Esophagus muscularis mucosa (tissue), 4 donors: ENCODE measurements at regions not wholly inside any gene's neighbourhood (a gene's known extent, or its start where the extent isn't known, plus 50 kb on each side); places are given as distances from the start of the nearest gene placed in this dataset.

Source experiments
- DNase-seq: peaks from one replicate; pipeline ENCODE4 v3.0.0-alpha.2; 2017; ENCODE audit errors: extremely low spot score
- H3K27ac ChIP-seq, 4 donors: fragments of 200-600 bp; sonication (generic); replicated peaks in 1 of 4; 1 replicate in 3 of 4; 2 replicates in 1 of 4; pipeline ENCODE4 v1.5.1; 2016 to 2019; ENCODE audit warnings: mild to moderate bottlenecking in 1 of 4
- H3K27me3 ChIP-seq, 4 donors: fragments of 200-600 bp; sonication (generic); one replicate each; pipeline versions ENCODE4 v1.5.1 to v1.6.0; 2016 to 2019
- H3K36me3 ChIP-seq, 4 donors: fragments of 200-600 bp; sonication (generic); one replicate each; pipeline ENCODE4 v1.5.1; 2016 to 2019
- H3K4me1 ChIP-seq, 4 donors: fragments of 200-600 bp; sonication (generic); one replicate each; pipeline ENCODE4 v1.5.1; 2016 to 2019
- H3K4me3 ChIP-seq, 4 donors: fragments of 200-600 bp; sonication (generic); 1 replicate in 2 of 4; 2 replicates in 2 of 4; pipeline ENCODE4 v1.5.1; 2016 to 2019; ENCODE audit warnings: mild to moderate bottlenecking in 4 of 4, moderate library complexity in 1 of 4
- H3K9me3 ChIP-seq, 4 donors: fragments of 200-600 bp; sonication (generic); 1 replicate in 3 of 4; 2 replicates in 1 of 4; pipeline ENCODE4 v1.5.1; 2016 to 2019
- EP300 ChIP-seq: sonication (generic); formaldehyde crosslinking; IDR thresholded peaks from one replicate; pipeline ENCODE4 v1.6.1; 2017; ENCODE audit warnings: antibody characterized with exemption
- POLR2A ChIP-seq: fragments of 450-650 bp; IDR thresholded peaks from one replicate; pipeline ENCODE4 v1.6.1; 2017; ENCODE audit warnings: antibody characterized with exemption, moderate library complexity, mild to moderate bottlenecking, low read depth
- POLR2AphosphoS5 ChIP-seq, 2 donors: sonication (generic); formaldehyde crosslinking; IDR thresholded peaks; one replicate each; pipeline ENCODE4 v1.6.1; 2017; ENCODE audit warnings: antibody characterized with exemption in 2 of 2
- WGBS: methylation state at CpG from one replicate; pipeline ENCODE4 v1.1.5; 2018; 5-methylcytosine and 5-hydroxymethylcytosine counted together
- intact Hi-C: fragments of 100-400 bp; cut with DNase I; formaldehyde crosslinking; loops from one replicate; pipeline ENCODE4 v1.15.1; 2023
- TF ChIP-seq, protein P1 (sequence below), 3 experiments: fragments of 200-600 bp in 2 of 3; fragments of 450-650 bp in 1 of 3; sonication (generic) in 2 of 3; IDR thresholded peaks; one replicate each; pipeline ENCODE4 v1.5.1; 2017 to 2019; ENCODE audit warnings: antibody characterized with exemption in 3 of 3, mild to moderate bottlenecking in 2 of 3, moderate library complexity in 1 of 3

DNA sequence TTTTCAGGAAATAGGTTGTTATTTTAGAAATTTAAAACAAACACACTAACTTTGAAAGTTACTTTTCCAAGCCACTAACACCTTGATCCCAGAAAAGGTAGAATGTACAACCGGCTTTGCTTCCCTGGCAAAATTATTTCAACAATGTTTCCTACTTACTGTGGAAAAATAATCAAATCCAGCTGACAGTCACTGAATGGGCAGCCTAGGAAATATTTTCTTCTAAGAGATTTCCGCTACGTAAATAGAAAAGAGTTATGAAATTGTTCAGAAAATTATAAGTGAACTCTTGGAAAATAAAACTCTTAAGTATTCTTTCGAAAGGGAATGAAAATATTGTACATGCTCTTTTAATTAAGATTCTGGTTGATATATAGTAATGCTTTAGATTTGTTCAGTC is 195.7 kb downstream of the GASK1B start:
- TF ChIP-seq POLR2A (no peak), EP300 (no peak), POLR2AphosphoS5 (IDR thresholded peaks at IDR 0.05) (no peak)
- TF ChIP-seq, protein P1, sequence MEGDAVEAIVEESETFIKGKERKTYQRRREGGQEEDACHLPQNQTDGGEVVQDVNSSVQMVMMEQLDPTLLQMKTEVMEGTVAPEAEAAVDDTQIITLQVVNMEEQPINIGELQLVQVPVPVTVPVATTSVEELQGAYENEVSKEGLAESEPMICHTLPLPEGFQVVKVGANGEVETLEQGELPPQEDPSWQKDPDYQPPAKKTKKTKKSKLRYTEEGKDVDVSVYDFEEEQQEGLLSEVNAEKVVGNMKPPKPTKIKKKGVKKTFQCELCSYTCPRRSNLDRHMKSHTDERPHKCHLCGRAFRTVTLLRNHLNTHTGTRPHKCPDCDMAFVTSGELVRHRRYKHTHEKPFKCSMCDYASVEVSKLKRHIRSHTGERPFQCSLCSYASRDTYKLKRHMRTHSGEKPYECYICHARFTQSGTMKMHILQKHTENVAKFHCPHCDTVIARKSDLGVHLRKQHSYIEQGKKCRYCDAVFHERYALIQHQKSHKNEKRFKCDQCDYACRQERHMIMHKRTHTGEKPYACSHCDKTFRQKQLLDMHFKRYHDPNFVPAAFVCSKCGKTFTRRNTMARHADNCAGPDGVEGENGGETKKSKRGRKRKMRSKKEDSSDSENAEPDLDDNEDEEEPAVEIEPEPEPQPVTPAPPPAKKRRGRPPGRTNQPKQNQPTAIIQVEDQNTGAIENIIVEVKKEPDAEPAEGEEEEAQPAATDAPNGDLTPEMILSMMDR (IDR thresholded peaks at IDR 0.05): no peak
- peaks cover 0 to 6% (median 6%) of the 10 kb centered on the region in 4 donors for H3K4me1 ChIP-seq
- no peaks in the 10 kb centered on the region for H3K36me3 ChIP-seq
- peaks cover 0 to under 1% (median 0%) of the 10 kb centered on the region in 4 donors for H3K9me3 ChIP-seq
- intact Hi-C loops: loop anchor here (5.0 kb wide), 1 partner anchor 760 kb away; no protein-coding TSS in a partner anchor
- WGBS: 80% methylated on average over 4 of the region's 4 CpGs
- no peak for DNase-seq
- peaks cover 0 to 3% (median 0%) of the 10 kb centered on the region in 4 donors for H3K27me3 ChIP-seq
- no peak overlapping the region for H3K27ac ChIP-seq
- no peak overlapping the region for H3K4me3 ChIP-seq

DNA sequence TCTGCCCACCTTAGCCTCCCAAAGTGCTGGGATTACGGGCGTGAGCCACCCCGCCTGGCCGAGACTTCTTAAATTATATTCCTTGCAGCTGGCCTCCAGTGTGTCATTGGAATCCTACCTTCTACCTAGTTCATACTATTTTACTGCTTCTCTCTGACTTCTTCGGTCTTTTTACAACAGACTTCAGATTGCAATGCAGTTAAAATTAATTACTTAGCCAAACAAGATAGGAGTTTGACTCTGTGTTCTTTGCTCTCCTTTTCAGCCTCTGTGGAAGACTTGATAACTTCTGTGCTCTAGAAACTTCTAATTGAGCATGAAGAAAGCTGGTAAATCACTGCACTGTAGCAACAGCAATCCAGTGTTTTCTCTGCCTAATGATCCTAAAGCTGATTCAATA is 199.5 kb downstream of the GASK1B start:
- intact Hi-C loops: loop anchor here (5.0 kb wide), 1 partner anchor 1996 kb away; no protein-coding TSS in a partner anchor
- TF ChIP-seq POLR2AphosphoS5 (IDR thresholded peaks at IDR 0.05) (no peak), POLR2A (no peak), EP300 (no peak)
- Histone ChIP-seq H3K4me1 (no peaks in the 10 kb centered on the region), H3K4me3 (no peak overlapping the region), H3K36me3 (no peaks in the 10 kb centered on the region), H3K9me3 (peaks cover 0 to 5% (median 0%) of the 10 kb centered on the region in 4 donors), H3K27ac (no peak overlapping the region), H3K27me3 (no peaks in the 10 kb centered on the region)
- DNase-seq: no peak
- 90% methylated on average over 5 of the region's 5 CpGs for WGBS

DNA sequence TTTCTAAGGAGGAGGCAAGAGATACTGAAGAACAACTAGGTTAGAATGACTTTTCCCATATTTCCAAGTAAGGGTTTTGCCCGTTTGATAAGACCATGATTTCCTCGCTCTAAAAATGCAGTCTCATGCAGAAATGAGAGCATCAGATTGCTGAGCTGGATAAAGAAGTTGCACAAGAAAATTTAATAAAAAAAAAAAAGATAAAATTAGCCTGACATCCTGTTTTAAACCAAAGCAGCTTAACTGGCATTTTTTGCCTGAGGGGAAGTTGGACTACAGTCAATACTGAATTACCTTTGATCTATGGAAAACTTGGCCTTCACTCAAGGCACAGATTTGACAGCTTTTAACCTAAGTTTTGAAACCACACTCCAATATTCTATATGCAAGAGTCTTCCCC is 208.4 kb downstream of the GASK1B start:
- TF ChIP-seq, protein P1 (IDR thresholded peaks at IDR 0.05): no peak
- no peak for TF ChIP-seq EP300
- TF ChIP-seq POLR2AphosphoS5 (IDR thresholded peaks at IDR 0.05): no peak
- TF ChIP-seq POLR2A: no peak
- no peak overlapping the region for H3K27ac ChIP-seq
- H3K4me3 ChIP-seq: no peak overlapping the region
- no peaks in the 10 kb centered on the region for H3K4me1 ChIP-seq
- no peaks in the 10 kb centered on the region for H3K9me3 ChIP-seq
- no peaks in the 10 kb centered on the region for H3K36me3 ChIP-seq
- DNase-seq: no peak
- intact Hi-C loops: no loop called here
- 74% methylated on average over 2 of the region's 2 CpGs for WGBS
- H3K27me3 ChIP-seq: no peaks in the 10 kb centered on the region

DNA sequence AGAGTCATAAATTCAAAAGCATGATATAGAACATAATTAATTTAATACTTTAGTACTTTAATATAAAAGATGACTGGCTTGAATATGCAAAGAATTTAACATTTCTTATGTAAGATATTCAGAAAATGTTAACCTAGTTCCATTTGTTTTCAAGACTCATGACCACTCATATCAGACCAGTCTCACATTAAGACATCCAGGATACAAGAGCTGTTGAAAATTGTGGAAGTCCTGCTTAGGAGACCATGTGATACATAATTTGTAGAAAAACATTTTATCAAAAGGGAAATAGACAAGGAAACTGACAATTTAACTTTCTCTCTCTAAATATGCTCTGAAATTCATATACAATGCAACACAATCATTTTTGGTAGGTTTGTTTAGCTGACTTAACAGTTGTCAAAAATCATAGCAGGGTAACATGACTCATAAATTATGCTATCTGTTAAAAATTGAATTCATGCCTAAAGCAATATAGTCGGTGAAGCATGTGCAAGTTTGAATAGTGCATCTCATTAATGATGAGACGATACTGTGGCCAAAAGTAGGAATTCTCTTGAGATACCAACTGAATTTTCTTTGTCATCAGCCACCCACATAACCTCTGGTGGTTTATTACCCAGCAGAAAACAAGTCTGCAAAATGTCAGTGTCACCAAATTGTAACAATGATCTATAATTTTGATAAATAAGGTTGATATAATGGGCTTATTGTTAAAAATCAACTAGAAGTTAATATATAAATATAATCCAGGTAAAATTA is 211.4 kb downstream of the GASK1B start:
- no peak overlapping the region for H3K4me3 ChIP-seq
- H3K27me3 ChIP-seq: no peaks in the 10 kb centered on the region
- H3K9me3 ChIP-seq: no peaks in the 10 kb centered on the region
- no peaks in the 10 kb centered on the region for H3K4me1 ChIP-seq
- 72% methylated on average over 2 of the region's 2 CpGs for WGBS
- H3K27ac ChIP-seq: no peak overlapping the region
- H3K36me3 ChIP-seq: no peaks in the 10 kb centered on the region
- intact Hi-C loops: no loop called here
- no peak for DNase-seq
- TF ChIP-seq, protein P1 (IDR thresholded peaks at IDR 0.05): no peak
- TF ChIP-seq POLR2AphosphoS5 (IDR thresholded peaks at IDR 0.05) (no peak), EP300 (no peak), POLR2A (no peak)

DNA sequence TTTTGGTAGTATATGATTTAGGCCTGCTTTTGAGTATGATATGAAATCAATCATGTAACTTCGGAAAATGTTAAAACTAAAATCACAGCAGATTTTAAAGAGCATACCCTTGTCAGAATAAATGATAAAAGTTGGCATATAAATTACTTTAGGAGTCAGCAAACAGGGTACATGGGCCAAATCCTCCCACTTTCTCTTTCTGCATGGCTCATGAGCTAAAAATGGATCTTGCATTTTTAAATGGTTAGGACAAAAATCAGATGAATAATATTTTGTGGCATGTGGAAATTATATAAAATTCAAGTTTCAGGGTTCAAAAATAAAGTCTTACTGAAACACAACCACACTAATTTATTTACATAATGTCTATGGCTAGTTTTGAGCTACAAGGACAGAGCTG is 214.9 kb downstream of the GASK1B start:
- Histone ChIP-seq H3K36me3 (no peaks in the 10 kb centered on the region), H3K4me3 (no peak overlapping the region), H3K9me3 (no peaks in the 10 kb centered on the region), H3K27ac (no peak overlapping the region), H3K4me1 (no peaks in the 10 kb centered on the region), H3K27me3 (no peaks in the 10 kb centered on the region)
- DNase-seq: no peak
- intact Hi-C loops: no loop called here
- TF ChIP-seq, protein P1 (IDR thresholded peaks at IDR 0.05): no peak
- no peak for TF ChIP-seq POLR2A
- TF ChIP-seq EP300: no peak
- no peak for TF ChIP-seq POLR2AphosphoS5 (IDR thresholded peaks at IDR 0.05)
- WGBS: 97% methylated on average over 1 of the region's 1 CpG
